Lower leg skin (tissue), 4 donors: ENCODE measurements at regions not wholly inside any gene's neighbourhood (a gene's known extent, or its start where the extent isn't known, plus 50 kb on each side); places are given as distances from the start of the nearest gene placed in this dataset.

Experiments used
- DNase-seq, 2 donors: peaks; one replicate each; pipeline ENCODE4 v3.0.0-alpha.2; 2019; ENCODE audit warnings: low spot score in 2 of 2
- H3K4me3 ChIP-seq: fragments of 200-600 bp; sonication (generic); 2 replicates; pipeline ENCODE4 v1.5.1; 2017; ENCODE audit warnings: mild to moderate bottlenecking, low read depth; ENCODE audit not compliant: poor library complexity, severe bottlenecking
- CTCF ChIP-seq, 3 donors: fragments of 450-650 bp; IDR thresholded peaks; one replicate each; pipeline ENCODE4 v1.5.1; 2016; ENCODE audit warnings: antibody characterized with exemption in 3 of 3, mild to moderate bottlenecking in 3 of 3, moderate library complexity in 2 of 3
- POLR2A ChIP-seq, 2 donors: fragments of 450-650 bp; IDR thresholded peaks; one replicate each; pipeline ENCODE4 v1.6.1; 2016 to 2017; ENCODE audit warnings: antibody characterized with exemption in 2 of 2, mild to moderate bottlenecking in 1 of 2, moderate library complexity in 1 of 2
- WGBS, 2 donors: methylation state at CpG; one replicate each; pipeline ENCODE4 v1.1.5; 2018; 5-methylcytosine and 5-hydroxymethylcytosine counted together
- intact Hi-C: fragments of 100-400 bp; cut with DNase I; formaldehyde crosslinking; loops from one replicate; pipeline ENCODE4 v1.15.0; 2023; ENCODE audit warnings: low total_unique reads

- TF ChIP-seq CTCF (IDR thresholded peaks at IDR 0.05) = no peak
- no peak for TF ChIP-seq POLR2A (IDR thresholded peaks at IDR 0.05)
- DNase-seq = no peak
- H3K4me3 ChIP-seq = no peak overlapping the region
- WGBS, 2 donors = 75 to 77% methylated on average over 4 of the region's 4 CpGs
- intact Hi-C loops = no loop called here
Measured at GRCh38 chr13:74920361-74920760, 561.6 kb downstream of the TBC1D4 start.

- TF ChIP-seq POLR2A (IDR thresholded peaks at IDR 0.05) (no peak), CTCF (IDR thresholded peaks at IDR 0.05) (no peak)
Measured at GRCh38 chr13:74919914-74920313, 562.1 kb downstream of the TBC1D4 start.

GRCh38 chr13:74912898-74913297 is 569.1 kb downstream of the TBC1D4 start:
- WGBS, 2 donors = 38 to 52% methylated on average over 2 of the region's 2 CpGs
- TF ChIP-seq POLR2A (IDR thresholded peaks at IDR 0.05) (no peak), CTCF (IDR thresholded peaks at IDR 0.05) (no peak)
- no peak for DNase-seq
- H3K4me3 ChIP-seq = no peak overlapping the region
- intact Hi-C loops = no loop called here

More at GRCh38 chr13:74919914-74920313, 562.1 kb downstream of the TBC1D4 start:
- no peak for DNase-seq
- intact Hi-C loops = no loop called here
- no peak overlapping the region for H3K4me3 ChIP-seq

GRCh38 chr13:74910415-74910814 is 571.6 kb downstream of the TBC1D4 start:
- intact Hi-C loops = no loop called here
- no peak for DNase-seq
- TF ChIP-seq CTCF (IDR thresholded peaks at IDR 0.05) = no peak
- TF ChIP-seq POLR2A (IDR thresholded peaks at IDR 0.05) = no peak
- H3K4me3 ChIP-seq = no peak overlapping the region
- WGBS, 2 donors = 85 to 90% methylated on average over 5 of the region's 5 CpGs

GRCh38 chr13:74907788-74908187 is 574.2 kb downstream of the TBC1D4 start:
- no peak overlapping the region for H3K4me3 ChIP-seq
- intact Hi-C loops = no loop called here
- TF ChIP-seq POLR2A (IDR thresholded peaks at IDR 0.05) (no peak), CTCF (IDR thresholded peaks at IDR 0.05) (no peak)
- WGBS, 2 donors = 62 to 70% methylated on average over 5 of the region's 5 CpGs
- DNase-seq = no peak

- TF ChIP-seq CTCF (IDR thresholded peaks at IDR 0.05) = no peak
- no peak for TF ChIP-seq POLR2A (IDR thresholded peaks at IDR 0.05)
- WGBS, 2 donors = 56 to 63% methylated on average over 4 of the region's 4 CpGs
- DNase-seq = no peak
- H3K4me3 ChIP-seq = no peak overlapping the region
- intact Hi-C loops = no loop called here
Measured at GRCh38 chr13:74904556-74904955, 577.4 kb downstream of the TBC1D4 start.
